ENCODE measurements at regions not wholly inside any gene's neighbourhood (a gene's known extent, or its start where the extent isn't known, plus 50 kb on each side); places are given as distances from the start of the nearest gene placed in this dataset.
"Not testable (repeated sequence)": the region's sequence is repeated elsewhere in the genome, so short reads cannot be mapped to it uniquely, and the experiment has no call there.

DNA sequence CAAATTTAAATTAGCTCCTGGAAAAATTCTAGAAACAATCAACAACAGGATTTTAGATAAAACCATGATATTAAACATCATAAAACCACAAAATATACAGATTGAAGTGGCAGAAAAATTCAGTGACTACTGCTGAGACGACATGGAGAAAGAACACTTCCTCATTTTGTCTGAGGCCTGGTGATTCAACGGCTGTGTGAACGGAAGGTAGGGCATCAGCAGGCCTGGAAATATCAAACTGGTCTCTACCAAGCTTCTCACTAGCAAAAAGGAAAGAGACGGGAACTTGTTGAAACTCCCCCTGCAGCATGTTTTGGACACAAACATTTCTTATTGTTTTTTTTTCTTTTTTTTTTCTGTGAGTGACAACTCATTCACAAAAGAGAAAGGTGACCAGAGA, 58.0 kb upstream of the AHI1 start:
- DNase-seq = no peak
- Histone ChIP-seq H3K9me3 (no peaks in the 10 kb centered on the region), H3K36me3 (no peaks in the 10 kb centered on the region), H3K4me3 (no peak overlapping the region), H3K27me3 (no peaks in the 10 kb centered on the region)

DNA sequence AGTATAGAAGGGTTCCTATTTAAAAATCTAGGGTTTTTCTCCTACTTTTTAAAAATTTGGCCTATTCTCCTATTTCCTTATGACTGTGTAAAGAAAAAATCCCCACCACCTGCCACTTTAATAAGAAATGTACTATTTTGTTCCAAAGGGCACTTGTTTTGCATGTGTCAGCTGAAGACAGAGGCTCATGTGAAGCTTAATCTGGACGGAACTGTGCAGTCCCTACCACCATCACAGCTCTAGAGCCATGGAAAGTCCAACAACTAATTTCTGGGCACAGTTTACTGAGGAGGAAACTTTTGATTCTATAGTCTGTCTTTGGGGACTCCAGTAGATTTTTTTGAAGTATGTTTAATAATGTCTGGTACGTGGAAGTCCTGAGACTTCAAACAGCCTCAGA, 60.0 kb upstream of the AHI1 start:
- no peak for DNase-seq
- Histone ChIP-seq H3K36me3 (no peaks in the 10 kb centered on the region), H3K4me3 (no peak overlapping the region), H3K27me3 (no peaks in the 10 kb centered on the region), H3K9me3 (no peaks in the 10 kb centered on the region)

GRCh38 chr6:135565605-135566004, 68.1 kb upstream of the AHI1 start:
- not testable (repeated sequence) for DNase-seq, H3K4me3 ChIP-seq, H3K36me3 ChIP-seq, H3K27me3 ChIP-seq, H3K9me3 ChIP-seq

GRCh38 chr6:135566311-135567068, 69.0 kb upstream of the AHI1 start:
- H3K27me3 ChIP-seq = no peaks in the 10 kb centered on the region
- no peaks in the 10 kb centered on the region for H3K9me3 ChIP-seq
- DNase-seq = no peak
- no peak overlapping the region for H3K4me3 ChIP-seq
- no peaks in the 10 kb centered on the region for H3K36me3 ChIP-seq

- H3K4me3 ChIP-seq = no peak overlapping the region
- H3K36me3 ChIP-seq = no peaks in the 10 kb centered on the region
Measured at GRCh38 chr6:135567375-135568083, 70.0 kb upstream of the AHI1 start.

DNA sequence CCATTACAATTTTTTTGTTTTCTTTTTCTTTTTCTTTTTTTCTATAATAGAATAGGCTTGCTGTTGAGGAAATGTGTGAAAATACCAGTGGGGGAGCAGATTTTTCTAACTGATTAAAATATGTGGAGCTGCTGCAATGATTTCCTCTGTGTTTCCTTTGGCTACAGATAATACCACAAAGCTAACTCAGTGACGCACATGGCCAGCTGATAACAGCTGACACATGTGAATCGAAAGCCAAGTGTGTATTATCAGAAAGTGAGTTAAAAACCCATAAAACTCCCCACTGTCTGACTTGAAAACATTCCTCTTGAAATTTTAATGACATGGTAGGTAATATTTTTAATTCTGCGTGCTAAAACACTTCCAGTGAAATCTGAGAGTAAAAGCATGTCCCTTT, 70.8 kb upstream of the AHI1 start:
- no peaks in the 10 kb centered on the region for H3K9me3 ChIP-seq
- H3K4me3 ChIP-seq = no peak overlapping the region
- H3K27me3 ChIP-seq = no peaks in the 10 kb centered on the region
- H3K36me3 ChIP-seq = no peaks in the 10 kb centered on the region
- no peak for DNase-seq

More at GRCh38 chr6:135567375-135568083, 70.0 kb upstream of the AHI1 start:
- H3K9me3 ChIP-seq = no peaks in the 10 kb centered on the region
- DNase-seq = no peak
- no peaks in the 10 kb centered on the region for H3K27me3 ChIP-seq

GRCh38 chr6:135572051-135572450, 74.5 kb upstream of the AHI1 start:
- H3K27me3 ChIP-seq = no peaks in the 10 kb centered on the region
- DNase-seq = no peak
- no peaks in the 10 kb centered on the region for H3K36me3 ChIP-seq

GRCh38 chr6:135575629-135576028, 78.1 kb upstream of the AHI1 start:
- Histone ChIP-seq H3K36me3 (no peaks in the 10 kb centered on the region), H3K4me3 (no peak overlapping the region), H3K9me3 (no peaks in the 10 kb centered on the region), H3K27me3 (no peaks in the 10 kb centered on the region)
- no peak for DNase-seq

More at GRCh38 chr6:135572051-135572450, 74.5 kb upstream of the AHI1 start:
- Histone ChIP-seq H3K4me3 (no peak overlapping the region), H3K9me3 (no peaks in the 10 kb centered on the region)

- no peaks in the 10 kb centered on the region for H3K27me3 ChIP-seq
- H3K4me3 ChIP-seq = no peak overlapping the region
- H3K9me3 ChIP-seq = no peaks in the 10 kb centered on the region
- H3K36me3 ChIP-seq = no peaks in the 10 kb centered on the region
- DNase-seq = peak; percentile 12
Measured at GRCh38 chr6:135576055-135576454, 78.5 kb upstream of the AHI1 start.

DNA sequence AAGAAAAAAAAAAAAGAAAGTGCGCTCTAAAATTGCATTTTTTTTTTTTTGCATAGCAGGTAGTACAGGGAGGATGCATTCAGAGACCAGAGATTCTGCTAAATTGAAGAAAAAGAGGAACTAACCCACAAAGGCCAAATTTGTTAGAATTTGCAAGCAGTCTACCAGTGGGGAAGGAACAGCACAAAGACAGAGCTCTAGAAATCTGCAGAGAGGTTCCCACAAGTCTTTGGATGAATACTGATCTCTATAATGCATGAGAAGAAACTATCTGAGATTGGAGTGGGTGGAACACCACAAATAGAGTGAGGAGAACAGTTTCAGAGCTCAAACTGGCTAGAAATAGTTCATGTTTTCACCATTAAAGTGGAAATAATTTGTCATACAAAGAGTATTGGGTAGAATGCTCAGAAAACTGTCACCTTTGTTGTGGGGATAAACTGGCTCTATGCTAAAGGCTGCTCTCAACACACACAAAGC, 79.6 kb upstream of the AHI1 start:
- Histone ChIP-seq H3K9me3 (no peaks in the 10 kb centered on the region), H3K36me3 (no peaks in the 10 kb centered on the region), H3K4me3 (no peak overlapping the region), H3K27me3 (no peaks in the 10 kb centered on the region)
- no peak for DNase-seq

- H3K27me3 ChIP-seq = no peaks in the 10 kb centered on the region
- H3K4me3 ChIP-seq = no peak overlapping the region
- H3K36me3 ChIP-seq = no peaks in the 10 kb centered on the region
- no peaks in the 10 kb centered on the region for H3K9me3 ChIP-seq
- no peak for DNase-seq
Measured at GRCh38 chr6:135578976-135579375, 81.4 kb upstream of the AHI1 start.

DNA sequence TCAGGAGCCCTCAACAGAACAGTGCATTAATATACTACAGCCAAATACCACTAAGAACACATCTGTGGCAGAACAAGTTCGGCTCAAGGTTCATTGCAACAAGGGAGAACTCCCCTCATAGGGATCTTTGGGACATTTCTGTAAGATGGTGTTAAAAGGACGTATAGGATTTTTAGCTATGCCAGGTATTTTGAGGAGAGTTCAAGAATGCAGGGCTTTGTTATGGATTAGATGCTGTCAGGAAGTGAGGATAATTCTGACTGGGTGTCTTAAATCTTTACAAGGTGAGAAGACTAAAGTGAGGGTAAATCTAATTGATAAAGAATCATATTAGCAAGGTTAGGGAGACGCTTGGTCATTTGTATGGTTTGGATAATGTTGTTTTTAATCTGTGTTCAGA, 83.7 kb upstream of the AHI1 start:
- no peaks in the 10 kb centered on the region for H3K36me3 ChIP-seq
- H3K4me3 ChIP-seq = no peak overlapping the region
- no peaks in the 10 kb centered on the region for H3K27me3 ChIP-seq
- no peak for DNase-seq
- H3K9me3 ChIP-seq = no peaks in the 10 kb centered on the region

- Histone ChIP-seq H3K4me3 (no peak overlapping the region), H3K36me3 (no peaks in the 10 kb centered on the region), H3K27me3 (no peaks in the 10 kb centered on the region), H3K9me3 (no peaks in the 10 kb centered on the region)
- no peak for DNase-seq
Measured at GRCh38 chr6:135583256-135583761, 85.8 kb upstream of the AHI1 start.

- H3K36me3 ChIP-seq = no peaks in the 10 kb centered on the region
- no peak for DNase-seq
- no peak overlapping the region for H3K4me3 ChIP-seq
- no peaks in the 10 kb centered on the region for H3K9me3 ChIP-seq
- no peaks in the 10 kb centered on the region for H3K27me3 ChIP-seq
Measured at GRCh38 chr6:135586388-135586787, 88.8 kb upstream of the AHI1 start.

GRCh38 chr6:135586844-135587243, 89.3 kb upstream of the AHI1 start:
- DNase-seq = no peak
- H3K9me3 ChIP-seq = no peaks in the 10 kb centered on the region
- H3K4me3 ChIP-seq = no peak overlapping the region
- no peaks in the 10 kb centered on the region for H3K36me3 ChIP-seq
- H3K27me3 ChIP-seq = no peaks in the 10 kb centered on the region

GRCh38 chr6:135592276-135592675, 94.7 kb upstream of the AHI1 start:
- Histone ChIP-seq H3K36me3 (no peaks in the 10 kb centered on the region), H3K4me3 (no peak overlapping the region), H3K27me3 (no peaks in the 10 kb centered on the region), H3K9me3 (no peaks in the 10 kb centered on the region)
- no peak for DNase-seq

DNA sequence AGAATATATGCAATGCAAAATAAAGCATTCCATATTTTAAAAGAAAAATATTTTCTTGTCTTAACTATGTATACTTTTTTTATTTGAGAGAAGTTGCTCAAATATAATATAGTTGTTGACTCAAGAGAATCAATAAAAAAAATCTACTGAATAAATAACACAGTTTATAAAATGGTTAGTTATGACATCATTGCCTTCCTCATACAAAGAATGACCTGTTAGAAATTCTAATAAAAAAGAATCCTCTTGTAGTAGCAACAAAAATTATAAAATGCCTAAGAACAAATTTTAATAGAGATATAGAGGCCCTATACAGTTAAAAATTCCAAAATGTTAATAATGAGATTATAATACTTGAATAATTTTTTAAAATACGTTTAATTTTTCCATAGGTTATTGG, 96.5 kb upstream of the AHI1 start:
- no peak for DNase-seq
- no peaks in the 10 kb centered on the region for H3K27me3 ChIP-seq
- H3K4me3 ChIP-seq = no peak overlapping the region
- no peaks in the 10 kb centered on the region for H3K36me3 ChIP-seq
- H3K9me3 ChIP-seq = peaks cover 4% of the 10 kb centered on the region
